ENCODE measurements at regions not wholly inside any gene's neighbourhood (a gene's known extent, or its start where the extent isn't known, plus 50 kb on each side); places are given as distances from the start of the nearest gene placed in this dataset.

- TF ChIP-seq EZH2 (IDR thresholded peaks at IDR 0.05; ENCODE audit: low read length) (no peak), CTCF (optimal IDR thresholded peaks at IDR 0.05 in 1 of 3, IDR thresholded peaks at IDR 0.05 in 1 of 3, conservative IDR thresholded peaks at IDR 0.05 in 1 of 3; ENCODE audit: extremely low read depth in 1 of 3, insufficient read depth in 2 of 3, low read length in 3 of 3) (no peak)
These were observed 50.8 kb upstream of the PIAS1 start for GRCh38 chr15:68003297-68003696.
